K562 (cell line): ENCODE measurements at regions not wholly inside any gene's neighbourhood (a gene's known extent, or its start where the extent isn't known, plus 50 kb on each side); places are given as distances from the start of the nearest gene placed in this dataset.
"Not testable (repeated sequence)": the region's sequence is repeated elsewhere in the genome, so short reads cannot be mapped to it uniquely, and the experiment has no call there.

Source experiments
- ATAC-seq: fragments of 200-7000 bp; cut with Tn5 transposase; 3 replicates; pipeline ENCODE4 v1.9.1; 2020; ENCODE audit warnings: moderate library complexity
- BruUV-seq: library from RNA; stranded (reverse); fragments of 400-500 nt; replicated peaks from 2 replicates; lab custom pipeline; 2021; lab: Mats Ljungman, UMichigan
- CTCF ChIA-PET: fragments of 300-600 bp; formaldehyde crosslinking; extraction: SDS; loops from one replicate; lab custom pipeline; 2021; ENCODE audit warnings: low intra/inter-chr PET ratio; lab: Yijun Ruan, JAX
- POLR2A ChIA-PET: fragments of 300-600, 350-650 bp; sonication (Branson Sonifier 250); formaldehyde crosslinking; extraction: SDS; loops from one replicate; lab custom pipeline; 2021; ENCODE audit warnings: antibody characterized with exemption, inconsistent platforms; lab: Yijun Ruan, JAX
- DNase-seq, 4 experiments: peaks; one replicate each; pipeline versions ENCODE4 v3.0.0 to v3.0.0-alpha.2; 2011 to 2018; ENCODE audit warnings: low spot score in 3 of 4, mixed read lengths in 3 of 4; ENCODE audit errors: extremely low read depth in 1 of 4
- FAIRE-seq: peaks from 2 replicates; lab custom pipeline; 2011; peaks lifted over from hg19 to GRCh38; lab: Jason Lieb, UNC
- H2AFZ ChIP-seq: 2 replicates; pipeline ENCODE4 v1.6.0; 2011; ENCODE audit warnings: low read depth, low read length, control low read depth, inconsistent platforms
- H3K27ac ChIP-seq: fragments of 200-600 bp; 3 replicates; pipeline ENCODE4 v1.8.0; 2011; ENCODE audit warnings: low read depth, mild to moderate bottlenecking, control low read depth, inconsistent platforms, low read length, moderate library complexity, mixed read lengths; ENCODE audit errors: extremely low read depth
- H3K27me3 ChIP-seq, 2 experiments: fragments of 300-600 bp in 1 of 2; 2 replicates in 1 of 2; 3 replicates in 1 of 2; pipeline versions ENCODE4 v1.6.0 to v1.8.0; 2011; ENCODE audit warnings: inconsistent platforms in 2 of 2, low read length in 2 of 2, mild to moderate bottlenecking in 1 of 2, mixed read lengths in 1 of 2, moderate library complexity in 1 of 2; ENCODE audit not compliant: control insufficient read depth in 2 of 2, insufficient read depth in 2 of 2
- H3K36me3 ChIP-seq: fragments of 300-600 bp; 3 replicates; pipeline ENCODE4 v1.8.0; 2011; ENCODE audit warnings: mild to moderate bottlenecking, low read length, inconsistent platforms; ENCODE audit not compliant: control insufficient read depth, insufficient read depth
- H3K4me1 ChIP-seq, 2 experiments: fragments of 200-600 bp in 1 of 2; replicated peaks in 1 of 2; 2 replicates in 1 of 2; 3 replicates in 1 of 2; pipeline versions ENCODE4 v1.5.1 to v1.8.0; 2011; ENCODE audit warnings: inconsistent platforms in 2 of 2, low read length in 2 of 2, mild to moderate bottlenecking in 1 of 2, mixed read lengths in 1 of 2, moderate library complexity in 1 of 2; ENCODE audit not compliant: control insufficient read depth in 2 of 2, insufficient read depth in 2 of 2
- H3K4me2 ChIP-seq: 2 replicates; pipeline ENCODE4 v1.6.1; 2011; ENCODE audit warnings: low read length, control low read depth, inconsistent platforms, mixed read lengths; ENCODE audit not compliant: insufficient read depth
- H3K4me3 ChIP-seq: fragments of 200-600 bp; sonication (generic), shearing (Covaris generic); 2 replicates; pipeline ENCODE4 v1.5.1; 2016; ENCODE audit warnings: control low read depth, inconsistent platforms
- H3K79me2 ChIP-seq: fragments of 200-600 bp; 3 replicates; pipeline ENCODE4 v1.8.0; 2011; ENCODE audit warnings: low read length, inconsistent platforms; ENCODE audit not compliant: control insufficient read depth, insufficient read depth
- H3K9ac ChIP-seq, 2 experiments: 2 replicates each; pipeline versions ENCODE4 v1.6.0 to v1.6.1; 2011; ENCODE audit warnings: low read depth in 2 of 2, low read length in 2 of 2, control low read depth in 1 of 2, inconsistent platforms in 1 of 2, mild to moderate bottlenecking in 1 of 2, mixed read lengths in 1 of 2; ENCODE audit not compliant: insufficient read depth in 1 of 2
- H3K9me1 ChIP-seq: one replicate; pipeline ENCODE4 v1.6.0; 2011; ENCODE audit warnings: inconsistent platforms, mild to moderate bottlenecking, low read length, moderate library complexity; ENCODE audit not compliant: control insufficient read depth, insufficient read depth
- H3K9me3 ChIP-seq: replicated peaks from 2 replicates; pipeline ENCODE4 v1.5.1; 2011; ENCODE audit warnings: low read depth, low read length, inconsistent platforms; ENCODE audit not compliant: control insufficient read depth, insufficient read depth
- H4K20me1 ChIP-seq: replicated peaks from 2 replicates; pipeline ENCODE4 v1.6.1; 2011; ENCODE audit warnings: low read length, inconsistent platforms, mixed read lengths; ENCODE audit not compliant: control insufficient read depth, insufficient read depth
- ATF1 ChIP-seq, 2 experiments: fragments of 450-650 bp in 1 of 2; IDR thresholded peaks; 2 replicates each; pipeline ENCODE4 v1.6.1; 2016; ENCODE audit warnings: missing compliant biosample characterization in 1 of 2, missing genetic modification characterization in 1 of 2
- ATF7 ChIP-seq: fragments of 450-650 bp; IDR thresholded peaks from 2 replicates; pipeline ENCODE4 v1.7.1; 2014; ENCODE audit warnings: mild to moderate bottlenecking, moderate library complexity
- C11orf30 ChIP-seq: fragments of 450-650 bp; IDR thresholded peaks from 2 replicates; pipeline ENCODE4 v1.6.1; 2016; ENCODE audit warnings: low read depth, mild to moderate bottlenecking
- CEBPB ChIP-seq: fragments of 450-650 bp; IDR thresholded peaks from 2 replicates; pipeline ENCODE4 v1.6.1; 2016; ENCODE audit warnings: missing genetic modification characterization, missing compliant biosample characterization
- CEBPG ChIP-seq, 3 experiments: fragments of 200-800 bp in 1 of 3; sonication (Bioruptor generic) in 1 of 3; sonication (generic) in 1 of 3; formaldehyde crosslinking in 1 of 3; IDR thresholded peaks in 2 of 3; conservative IDR thresholded peaks in 1 of 3; 2 replicates each; pipeline versions ENCODE4 v1.6.1 to v1.8.0; 2016 to 2022; ENCODE audit warnings: missing compliant biosample characterization in 2 of 3, missing genetic modification characterization in 2 of 3, mild to moderate bottlenecking in 1 of 3, missing genetic modification reagents in 1 of 3
- CREB1 ChIP-seq, 2 experiments: sonication (generic) in 1 of 2; formaldehyde crosslinking in 1 of 2; IDR thresholded peaks; 2 replicates each; pipeline versions ENCODE4 v1.6.1 to v1.8.0; 2012 to 2022; ENCODE audit warnings: inconsistent platforms in 1 of 2, mild to moderate bottlenecking in 1 of 2, missing genetic modification reagents in 1 of 2, moderate library complexity in 1 of 2
- E2F6 ChIP-seq, 2 experiments: IDR thresholded peaks; 2 replicates each; pipeline ENCODE4 v1.6.1; 2011; ENCODE audit warnings: borderline replicate concordance in 1 of 2, control low read depth in 1 of 2, low read depth in 1 of 2, low read length in 1 of 2, mild to moderate bottlenecking in 1 of 2, mixed read lengths in 1 of 2, moderate library complexity in 1 of 2; ENCODE audit not compliant: insufficient read depth in 1 of 2, insufficient read length in 1 of 2, poor library complexity in 1 of 2, severe bottlenecking in 1 of 2; ENCODE audit errors: extremely low read depth in 1 of 2
- NBN ChIP-seq: fragments of 450-650 bp; IDR thresholded peaks from 2 replicates; pipeline ENCODE4 v1.6.1; 2016; ENCODE audit warnings: low read depth, mild to moderate bottlenecking
- SOX6 ChIP-seq: fragments of 450-650 bp; IDR thresholded peaks from 2 replicates; pipeline ENCODE4 v1.6.1; 2014; ENCODE audit warnings: mild to moderate bottlenecking
- SP1 ChIP-seq: sonication (generic); formaldehyde crosslinking; IDR thresholded peaks from 2 replicates; pipeline ENCODE4 v1.8.1; 2022; ENCODE audit warnings: mild to moderate bottlenecking, missing genetic modification reagents
- TFAP4 ChIP-seq: sonication (generic); formaldehyde crosslinking; IDR thresholded peaks from 2 replicates; pipeline ENCODE4 v1.8.0; 2022; ENCODE audit warnings: missing genetic modification reagents, mild to moderate bottlenecking, moderate library complexity, borderline replicate concordance
- ZBTB33 ChIP-seq: sonication (generic); formaldehyde crosslinking; IDR thresholded peaks from 2 replicates; pipeline ENCODE4 v1.8.1; 2023; ENCODE audit warnings: mild to moderate bottlenecking, missing genetic modification reagents
- ZNF740 ChIP-seq, 3 experiments: fragments of 200-800 bp in 1 of 3; sonication (Bioruptor generic) in 1 of 3; sonication (generic) in 1 of 3; formaldehyde crosslinking in 1 of 3; IDR thresholded peaks; 2 replicates each; pipeline versions ENCODE4 v1.6.1 to v1.8.0; 2016 to 2022; ENCODE audit warnings: mild to moderate bottlenecking in 2 of 3, missing compliant biosample characterization in 2 of 3, missing genetic modification characterization in 2 of 3, missing genetic modification reagents in 1 of 3
- WGBS: fragments of 100-300 bp; shearing (Covaris generic); methylation state at CpG from one replicate; pipeline ENCODE4 v1.1.6; 2016; ENCODE audit warnings: low coverage, mixed read lengths; ENCODE audit not compliant: insufficient coverage; ENCODE audit errors: missing lambda C conversion rate; 5-methylcytosine and 5-hydroxymethylcytosine counted together
- in situ Hi-C: fragments of 300-500 bp; cut with MboI; formaldehyde crosslinking; loops from 4 replicates; pipeline ENCODE4 v1.15.0; 2018; ENCODE audit warnings: inconsistent platforms, mixed read lengths
- intact Hi-C: fragments of 100-400 bp; cut with micrococcal nuclease; formaldehyde crosslinking; loops from 2 replicates; pipeline ENCODE4 v1.14.2; 2022

- peak overlapping the region; percentile 89 for H2AFZ ChIP-seq
- H3K9me1 ChIP-seq; H3K9me3 ChIP-seq; H3K36me3 ChIP-seq; POLR2A ChIA-PET; intact Hi-C loops; H3K27me3 ChIP-seq; CTCF ChIA-PET; H3K79me2 ChIP-seq; H3K4me1 ChIP-seq; H4K20me1 ChIP-seq; TF ChIP-seq ZNF740 (tag; IDR thresholded peaks at IDR 0.05): not testable (repeated sequence)
- peak overlapping the region; percentile 76 for H3K27ac ChIP-seq
- TSS peak; percentile 83 for BruUV-seq
- DNase-seq (peak; percentile 80 to 95 (median 84)), ATAC-seq (peak; percentile 96), FAIRE-seq (peak; percentile 92)
- in situ Hi-C loops: loop anchor here (5.0 kb wide), 1 partner anchor 691 kb away; no protein-coding TSS in a partner anchor
- peak overlapping the region; percentile 66 to 93 for H3K9ac ChIP-seq
- 43% methylated on average over 38 of the region's 53 CpGs for WGBS
- H3K4me3 ChIP-seq: peak overlapping the region; percentile 61
- H3K4me2 ChIP-seq: peak overlapping the region; percentile 86
- peak; percentile 44; the same call in 1 of the 2 replicates for TF ChIP-seq ZNF740 (CRISPR knock-in tag; IDR thresholded peaks at IDR 0.05)
- peak; percentile 69 for TF ChIP-seq CEBPB (tag)
- TF ChIP-seq SOX6: 0 out of 2 replicates have a peak, but pooled peaks have one; percentile 17
- TF ChIP-seq C11orf30: peak; percentile 24; the same call in 1 of the 2 replicates
- TF ChIP-seq TFAP4 (CRISPR knock-in tag): peak; percentile 40; the same call in 1 of the 2 replicates
- TF ChIP-seq E2F6 (IDR thresholded peaks at IDR 0.05; ENCODE audit: borderline replicate concordance in 1 of 2, extremely low read depth in 1 of 2, insufficient read depth in 1 of 2, insufficient read length in 1 of 2, low read depth in 1 of 2, low read length in 1 of 2, poor library complexity in 1 of 2, severe bottlenecking in 1 of 2): peak in 1 of 2 experiments; percentile 16
- peak; percentile 85 for TF ChIP-seq ATF1 (CRISPR knock-in tag; IDR thresholded peaks at IDR 0.05)
- peak; percentile 98 for TF ChIP-seq ATF1 (tag; IDR thresholded peaks at IDR 0.05)
- TF ChIP-seq SP1 (CRISPR knock-in tag): peak; percentile 43; the same call in 1 of the 2 replicates
- peak; percentile 90 for TF ChIP-seq CREB1 (IDR thresholded peaks at IDR 0.05)
- TF ChIP-seq CREB1 (CRISPR knock-in tag; IDR thresholded peaks at IDR 0.05): peak; percentile 91
- TF ChIP-seq ATF7: peak; percentile 92
- TF ChIP-seq CEBPG (CRISPR knock-in tag; IDR thresholded peaks at IDR 0.05): peak; percentile 42; the same call in 1 of the 2 replicates
- peak in 1 of 2 experiments; percentile 44; a peak in 2 of 4 replicates for TF ChIP-seq CEBPG (tag; conservative IDR thresholded peaks at IDR 0.05 in 1 of 2, IDR thresholded peaks at IDR 0.05 in 1 of 2)
- 0 out of 2 replicates have a peak, but pooled peaks have one; percentile 39 for TF ChIP-seq ZBTB33
- peak; percentile 53; the same call in 1 of the 2 replicates for TF ChIP-seq NBN
These were observed 74.5 kb upstream of the ERV3-1 start for GRCh38 chr7:65080799-65081668.
